T-helper 2 cell (primary cell): ENCODE measurements at regions not wholly inside any gene's neighbourhood (a gene's known extent, or its start where the extent isn't known, plus 50 kb on each side); places are given as distances from the start of the nearest gene placed in this dataset.
"Not testable (repeated sequence)": the region's sequence is repeated elsewhere in the genome, so short reads cannot be mapped to it uniquely, and the experiment has no call there.

Experiments used
- DNase-seq, 5 experiments: peaks; one replicate each; pipeline versions ENCODE4 v3.0.0 to v3.0.0-alpha.2; 2012 to 2022

DNA sequence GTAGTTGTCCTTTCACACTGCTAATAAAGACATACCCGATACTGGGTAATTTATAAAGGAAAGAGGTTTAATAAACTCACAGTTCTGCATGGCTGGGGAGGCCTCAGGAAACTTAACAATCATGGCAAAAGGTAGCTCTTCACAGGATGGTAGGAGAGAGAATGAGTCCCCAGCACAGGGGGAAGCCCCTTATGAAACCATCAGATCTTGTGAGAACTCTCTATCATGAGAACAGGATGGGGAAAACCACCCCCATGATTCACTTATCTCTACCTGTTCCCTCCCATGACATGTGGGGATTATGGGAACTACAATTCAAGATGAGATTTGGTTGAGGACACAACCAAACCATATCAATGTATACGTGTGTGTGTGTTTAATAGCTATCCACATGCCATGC lies 983.1 kb downstream of the C4orf33 start:
- DNase-seq: not testable (repeated sequence)

DNA sequence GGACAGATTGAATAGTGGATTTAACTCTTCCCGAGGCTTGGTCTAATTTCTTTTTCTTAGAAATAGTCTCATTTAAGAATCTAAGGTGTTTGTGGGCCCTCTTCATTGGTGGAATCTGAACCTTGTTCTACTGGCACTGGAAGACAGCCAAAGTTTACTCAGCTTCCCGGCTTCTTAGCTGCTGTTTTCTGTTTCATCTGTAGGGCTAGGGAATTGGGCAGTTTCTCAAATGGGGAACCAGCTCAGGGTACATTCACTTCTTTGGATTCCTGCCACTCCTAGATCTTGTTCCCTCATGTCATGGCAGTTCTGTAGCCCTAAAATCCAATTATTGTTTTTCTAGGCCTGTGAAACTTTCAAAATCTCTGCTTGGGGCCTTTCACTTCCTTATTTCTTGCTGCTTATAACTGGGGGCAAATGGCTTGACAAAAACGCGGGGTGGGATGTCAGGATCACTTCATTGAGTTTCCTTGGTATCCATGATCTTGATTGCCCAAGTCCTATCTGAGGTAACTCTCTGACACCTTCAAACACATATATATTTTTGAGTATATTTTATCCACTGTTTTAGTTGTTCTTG lies 985.0 kb downstream of the C4orf33 start:
- DNase-seq: no peak

DNA sequence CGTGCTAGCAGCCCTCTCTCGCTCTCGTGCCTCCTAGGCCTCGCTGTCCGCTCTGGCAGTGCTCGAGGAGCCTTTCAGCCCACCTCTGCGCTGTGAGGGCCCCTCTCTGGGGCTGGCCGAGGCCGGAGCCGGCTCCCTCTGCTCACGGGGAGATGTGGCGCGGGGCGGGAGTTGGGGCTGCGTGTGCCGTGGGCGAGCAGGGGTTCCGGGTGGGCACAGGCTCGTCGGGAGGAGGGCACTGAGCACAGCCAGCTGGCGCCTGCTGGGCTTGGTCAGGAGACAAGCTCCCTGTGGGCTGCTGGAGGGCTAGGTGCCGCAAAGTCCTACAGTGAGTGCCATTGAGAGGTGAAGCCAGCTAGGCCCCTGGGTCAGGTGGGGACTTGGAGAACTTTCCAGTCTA lies 994.5 kb downstream of the C4orf33 start:
- no peak for DNase-seq

DNA sequence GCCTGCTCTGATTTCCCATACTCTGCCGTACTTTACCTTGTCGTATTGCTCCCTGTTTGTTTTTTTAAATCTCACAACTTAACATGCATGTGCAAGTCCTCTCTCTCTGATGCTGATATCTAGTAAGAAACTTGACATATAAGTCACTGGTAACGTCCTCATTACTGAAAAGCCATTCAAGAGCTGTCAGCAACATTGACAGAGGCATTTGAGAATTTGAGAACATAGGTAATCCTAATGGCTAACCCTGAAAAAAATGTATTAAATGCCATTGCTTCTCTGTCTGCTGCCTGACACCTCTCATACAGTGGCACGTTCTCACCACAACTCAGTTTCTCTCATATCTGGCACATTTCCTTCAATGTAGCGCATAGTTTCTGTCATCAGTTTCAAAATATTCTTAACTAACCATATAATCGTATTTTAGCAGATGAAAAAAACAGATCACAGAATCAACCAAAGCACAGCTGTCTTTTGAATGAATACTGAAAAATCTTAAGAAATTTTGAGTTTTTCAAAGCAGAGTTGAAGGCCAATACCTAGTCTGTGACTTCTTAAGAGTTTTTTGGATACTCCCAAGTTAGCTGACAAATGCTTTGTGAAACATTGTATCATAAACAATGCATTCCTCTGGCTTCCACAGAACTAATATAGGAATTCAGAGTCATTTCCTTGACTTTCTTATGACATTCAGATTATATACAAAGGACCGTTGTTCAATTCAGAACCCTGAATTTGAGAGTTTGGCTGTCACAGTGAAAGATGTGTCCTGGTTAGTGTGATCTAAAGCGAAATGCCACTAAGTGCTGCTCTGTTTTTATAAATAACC lies 996.4 kb downstream of the C4orf33 start:
- no peak for DNase-seq

DNA sequence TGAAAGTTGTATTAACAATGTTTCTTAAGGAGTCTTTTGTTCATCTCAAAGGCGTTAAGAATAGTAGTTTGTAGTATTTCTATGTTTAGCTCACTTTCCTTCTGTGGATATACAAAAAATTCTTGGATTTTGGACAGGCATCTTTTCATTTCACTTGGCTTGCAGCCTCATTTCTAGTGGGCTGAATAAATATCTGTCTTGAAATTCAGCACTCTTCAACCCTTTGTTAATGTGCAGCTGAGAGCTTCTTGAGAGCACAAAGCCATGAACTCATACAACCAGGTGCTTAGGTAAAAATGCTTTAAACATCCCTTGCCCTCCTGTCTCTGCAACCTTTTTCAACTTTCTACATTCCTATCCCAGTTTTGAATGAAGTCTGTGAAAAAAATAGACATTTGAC lies 1003.2 kb downstream of the C4orf33 start:
- no peak for DNase-seq

DNA sequence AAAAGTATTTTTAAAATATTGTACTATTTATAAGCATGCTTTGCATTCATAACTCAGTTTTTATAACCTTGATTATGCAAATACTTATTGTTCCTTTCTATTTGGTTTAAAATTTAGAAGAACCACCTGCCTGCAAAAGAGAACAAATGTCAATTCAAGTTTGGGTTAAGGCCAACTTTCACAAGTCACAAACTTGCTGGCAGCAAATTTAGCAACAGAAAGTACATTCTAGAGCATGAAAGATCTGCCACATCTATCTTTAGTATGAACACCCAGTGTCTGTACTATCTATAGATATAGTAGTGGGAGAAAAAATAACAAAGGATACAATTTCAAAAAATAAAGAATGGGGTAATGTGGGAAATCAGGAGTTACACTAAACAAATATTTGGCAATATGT lies 1014.2 kb downstream of the C4orf33 start:
- DNase-seq: no peak

DNA sequence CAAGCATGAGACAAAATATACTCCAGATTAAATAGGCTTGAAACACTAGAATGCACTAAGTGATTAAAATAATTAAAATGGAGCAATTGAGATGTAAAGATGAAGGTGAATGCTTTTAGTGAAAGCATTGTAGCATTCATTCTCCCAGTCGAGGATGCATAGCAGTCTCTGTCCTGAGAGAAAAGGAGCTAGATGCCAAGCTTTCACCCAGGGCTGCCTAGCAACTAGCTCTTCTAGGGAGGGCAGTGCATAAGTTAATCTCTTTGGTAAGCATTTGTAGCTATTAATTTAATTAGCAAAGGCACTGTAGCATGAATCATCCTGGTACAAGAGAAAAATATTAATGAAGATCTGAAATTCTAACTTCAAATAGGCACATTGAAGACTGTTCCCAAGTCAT lies 1014.8 kb downstream of the C4orf33 start:
- DNase-seq: no peak

DNA sequence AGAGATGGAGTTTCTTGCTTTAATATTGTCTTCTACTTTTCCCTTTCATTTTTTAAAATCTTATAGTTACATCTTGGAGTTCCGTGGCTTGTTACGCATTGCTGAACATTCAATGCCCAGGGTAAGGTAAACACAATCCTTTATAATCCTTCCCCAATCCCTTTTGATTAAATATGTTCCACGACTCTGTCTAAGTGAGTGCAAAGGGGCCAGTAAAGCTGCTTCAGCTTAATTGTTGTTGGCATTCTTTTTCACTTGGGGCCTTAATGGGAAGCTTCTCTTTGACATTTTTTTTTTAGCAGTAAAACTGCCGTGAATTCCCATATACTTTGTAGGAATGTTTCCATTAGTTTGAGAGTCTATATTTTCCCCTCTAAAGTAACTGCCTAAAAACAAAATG lies 1028.1 kb downstream of the C4orf33 start:
- DNase-seq: no peak

DNA sequence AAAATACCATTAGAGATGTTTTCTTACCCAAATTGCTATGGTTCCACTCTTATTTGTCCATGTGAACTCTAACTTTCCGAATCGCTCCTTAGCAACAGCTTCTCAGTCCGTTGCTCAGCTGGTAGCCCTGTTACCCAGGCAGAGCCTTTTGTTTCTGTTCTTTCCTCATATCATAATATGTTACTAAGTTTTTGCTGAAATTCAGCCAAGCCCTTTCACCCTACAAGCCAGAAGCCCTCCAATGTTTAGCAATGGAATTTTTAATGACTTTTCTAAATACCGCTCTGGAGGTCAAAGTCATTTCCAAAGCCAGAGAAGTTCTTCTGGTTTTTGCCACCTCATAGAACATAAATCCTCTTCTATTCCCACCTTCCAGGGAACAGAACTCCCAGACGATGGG lies 1029.5 kb downstream of the C4orf33 start:
- DNase-seq: no peak

DNA sequence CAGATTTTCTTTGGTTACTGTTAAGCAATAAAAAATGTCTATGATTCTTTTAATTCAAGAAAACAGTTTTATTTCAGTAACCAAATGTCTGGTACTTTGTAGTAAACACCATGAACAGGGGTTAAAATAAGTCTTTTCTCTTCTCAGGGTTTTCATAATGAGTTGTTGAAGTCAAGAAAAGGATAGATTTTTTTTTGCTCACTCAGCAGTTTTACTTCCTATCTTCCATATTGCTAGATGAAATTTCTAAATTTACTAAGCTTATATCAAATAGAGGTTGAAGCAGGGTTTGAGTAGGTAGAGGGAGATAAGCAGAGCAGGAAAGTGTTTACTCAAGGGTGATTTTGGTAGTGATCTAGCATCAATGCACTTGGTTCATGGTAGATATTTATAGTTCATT lies 1031.3 kb downstream of the C4orf33 start:
- DNase-seq: no peak

DNA sequence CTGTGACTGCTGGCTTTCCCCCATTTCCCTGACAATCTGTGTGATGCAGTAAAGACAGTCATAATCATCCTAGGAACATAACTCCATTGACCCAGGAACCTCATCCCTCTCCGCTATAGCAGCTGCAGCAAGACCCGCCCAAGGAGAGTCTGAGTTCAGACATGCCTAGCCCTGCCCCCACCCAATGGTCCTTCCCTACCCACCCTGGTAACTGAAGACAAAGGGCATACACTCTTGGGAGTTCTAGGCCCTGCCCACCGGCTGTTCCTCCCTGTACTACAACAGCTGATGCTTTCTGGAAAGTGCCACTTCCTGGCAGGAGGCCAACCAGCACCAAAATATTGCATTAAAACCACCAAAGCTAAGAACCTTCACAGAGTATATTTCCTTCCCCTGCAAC lies 1035.6 kb downstream of the C4orf33 start:
- no peak for DNase-seq

DNA sequence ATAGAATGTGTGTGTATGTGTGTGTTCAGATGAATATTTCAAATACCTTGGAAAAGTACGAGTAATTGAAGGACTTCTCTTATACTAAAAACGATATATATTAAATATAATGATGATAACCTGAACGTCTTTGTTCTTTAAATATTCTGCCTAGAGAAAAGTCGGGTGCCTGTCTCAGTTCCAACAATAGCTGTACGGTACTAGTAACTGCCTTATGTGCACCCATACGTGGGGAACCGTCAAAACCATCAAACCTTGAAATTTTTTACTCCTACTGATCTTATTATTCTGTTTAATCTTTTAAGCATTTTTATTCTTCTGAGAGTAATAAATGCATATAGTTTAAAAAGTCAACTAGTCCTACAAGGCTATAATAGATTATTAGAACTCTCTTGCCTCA lies 1045.7 kb downstream of the C4orf33 start:
- no peak for DNase-seq

DNA sequence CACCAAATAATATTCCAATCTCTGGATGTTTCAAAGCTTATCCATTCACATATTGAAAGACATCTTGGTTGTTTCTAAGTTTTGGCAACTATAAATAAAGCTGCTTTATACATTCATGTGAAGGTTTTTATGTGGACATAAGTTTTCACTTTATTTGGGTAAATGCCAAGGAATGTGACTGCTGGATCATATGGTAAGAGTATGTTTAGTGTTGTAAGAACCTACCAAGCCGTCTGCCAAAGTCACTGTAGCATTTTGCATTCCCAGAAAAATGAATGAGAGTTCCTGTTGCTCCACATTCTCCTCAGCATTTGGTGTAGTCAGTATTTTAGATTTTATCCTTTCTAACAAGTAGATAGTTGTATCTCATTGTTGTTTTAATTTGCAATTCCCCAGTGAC lies 1047.7 kb downstream of the C4orf33 start:
- no peak for DNase-seq

DNA sequence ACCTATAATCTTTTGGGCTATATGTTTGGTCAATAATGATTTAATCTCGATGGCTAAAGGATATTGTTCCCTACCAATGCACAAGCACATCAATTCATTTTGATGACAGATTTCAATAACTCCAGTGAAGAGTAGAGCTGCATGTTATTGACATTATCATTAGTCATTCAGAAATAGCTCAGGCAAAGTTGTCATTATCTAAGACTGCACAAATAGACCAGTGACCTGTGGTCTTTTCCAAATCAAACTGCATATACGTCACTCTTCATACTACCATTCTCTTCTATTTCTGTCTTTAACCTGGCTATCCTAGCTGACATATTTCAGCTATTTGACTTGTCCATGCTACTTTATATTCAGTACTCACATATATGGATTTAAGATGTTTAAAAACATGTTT lies 1050.8 kb downstream of the C4orf33 start:
- no peak for DNase-seq

DNA sequence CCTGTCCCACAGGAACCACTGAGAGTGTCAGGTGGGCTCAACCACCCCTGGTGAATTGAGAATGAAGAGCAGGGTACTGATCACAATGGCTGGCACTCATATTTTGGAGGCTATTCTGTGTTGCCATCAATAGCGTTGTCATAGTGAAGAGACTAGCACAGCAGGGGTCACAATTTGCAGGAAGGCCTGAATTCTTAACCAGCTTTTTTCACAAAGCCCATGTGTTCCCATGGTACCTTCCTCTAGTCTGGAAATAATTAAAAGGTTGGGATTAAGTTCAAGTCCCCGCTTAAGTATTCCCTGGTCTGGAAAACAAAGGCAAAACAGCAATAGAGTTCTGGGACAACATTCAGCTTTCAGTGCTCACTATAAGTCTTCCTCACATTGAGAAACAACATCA lies 1051.7 kb downstream of the C4orf33 start:
- no peak for DNase-seq

DNA sequence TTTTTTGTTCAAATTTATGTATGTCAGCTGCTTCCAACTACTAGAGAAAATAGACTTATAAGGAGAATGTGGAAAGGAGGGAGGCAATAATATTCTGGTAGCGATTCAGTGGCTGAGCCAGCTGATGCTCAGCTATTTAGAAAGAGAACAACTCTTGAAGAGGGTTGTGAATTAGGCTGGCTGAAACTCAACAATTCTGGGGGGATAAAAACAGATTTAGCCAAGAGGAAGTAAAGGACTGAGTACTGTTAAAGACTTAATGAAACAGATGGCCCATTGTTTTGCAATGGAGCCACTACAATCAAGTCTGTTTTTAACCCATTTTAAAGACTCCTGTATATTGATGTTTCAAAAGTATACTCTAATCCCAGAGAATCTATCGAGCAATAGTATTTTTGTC lies 1058.9 kb downstream of the C4orf33 start:
- DNase-seq: no peak

DNA sequence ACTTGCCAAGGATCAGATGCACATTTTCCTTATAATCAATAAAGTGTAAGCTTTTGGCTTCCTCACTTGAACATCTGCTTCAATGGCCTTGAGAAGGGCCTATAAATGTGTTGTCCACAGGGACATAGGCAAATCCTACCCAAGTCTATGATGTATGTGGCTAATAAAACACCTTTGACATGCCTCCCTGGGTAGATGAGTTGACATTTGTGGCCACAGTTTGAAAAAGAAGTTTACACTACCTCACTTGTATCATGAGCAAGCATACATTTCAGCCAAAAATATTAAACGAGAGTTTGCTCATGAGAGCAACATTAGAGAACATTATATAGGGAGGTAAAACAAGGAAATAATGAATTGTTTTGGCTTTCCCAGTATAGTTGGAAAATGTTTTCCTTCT lies 1067.7 kb downstream of the C4orf33 start:
- no peak for DNase-seq

DNA sequence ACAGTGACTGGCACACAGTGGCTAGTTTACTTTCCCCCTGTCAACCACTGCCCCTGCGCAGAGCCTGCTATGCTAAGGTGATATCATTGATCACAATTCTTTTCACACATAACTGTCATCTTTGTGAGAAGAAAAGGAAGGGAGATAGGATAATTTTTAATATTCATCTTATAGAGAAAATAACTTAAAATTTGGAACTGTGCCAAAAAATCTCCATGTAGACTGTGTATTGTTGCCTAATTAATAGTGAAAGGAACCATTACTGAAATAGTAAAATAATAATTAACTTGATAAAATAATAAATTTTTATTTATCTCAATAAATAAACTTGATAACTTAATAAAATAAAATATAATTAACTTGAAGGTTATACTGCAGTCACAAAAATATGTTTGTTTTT lies 1069.4 kb downstream of the C4orf33 start:
- no peak for DNase-seq

DNA sequence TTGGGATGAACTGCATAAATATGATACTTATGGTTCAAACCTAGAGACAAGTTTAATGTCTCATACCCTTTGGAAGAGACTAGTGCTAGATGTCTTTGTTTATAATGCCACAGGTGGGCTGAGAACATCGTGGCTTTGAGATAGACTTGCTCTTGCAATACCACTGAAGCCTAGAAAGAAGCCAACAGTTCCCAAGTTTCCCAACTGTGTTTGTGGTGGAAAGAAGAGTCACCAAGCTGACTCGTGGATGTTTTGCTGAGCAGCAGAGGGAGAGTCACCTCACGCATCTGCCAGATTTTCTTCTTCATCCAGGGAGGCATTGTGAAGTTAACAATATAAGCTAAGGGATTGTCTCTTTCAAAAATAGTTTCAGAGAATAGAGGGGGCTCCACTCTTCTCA lies 1076.2 kb downstream of the C4orf33 start:
- DNase-seq: no peak

DNA sequence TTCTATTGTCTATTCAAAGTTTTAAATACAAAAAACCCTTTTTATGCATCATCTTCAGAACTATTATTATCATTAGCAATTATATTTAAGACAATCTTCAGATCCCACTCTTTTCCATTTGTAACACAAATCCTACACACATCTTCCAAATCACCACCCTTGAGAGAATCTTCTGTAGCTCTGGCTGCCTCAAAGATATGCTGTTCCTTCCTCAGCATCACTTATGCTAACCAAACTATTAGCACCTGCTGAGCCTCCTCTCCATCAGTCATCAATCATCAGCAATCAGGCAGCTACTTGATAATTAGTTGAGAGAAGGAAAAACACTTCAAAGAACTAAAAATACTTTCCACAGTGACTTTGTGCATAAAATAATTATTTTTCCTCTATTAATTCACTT lies 1082.2 kb downstream of the C4orf33 start:
- no peak for DNase-seq

DNA sequence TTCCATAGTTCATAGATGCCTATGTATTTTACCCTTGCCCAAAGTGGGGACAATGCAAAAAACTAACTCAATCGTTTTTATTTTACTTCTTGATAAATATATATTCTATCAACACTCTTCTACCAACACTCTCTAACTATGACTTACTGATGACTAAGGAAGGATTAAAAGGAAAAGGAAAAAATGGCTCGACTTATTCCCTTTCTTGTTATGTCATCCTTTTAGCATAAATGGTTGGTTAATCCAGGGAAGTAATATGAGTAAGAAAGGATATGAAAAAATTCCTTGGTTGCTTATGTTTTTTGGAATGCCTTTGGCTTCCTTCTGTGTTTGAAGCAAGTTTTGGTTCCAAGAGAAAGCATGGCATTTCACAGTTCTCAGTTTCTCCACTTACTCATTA lies 1087.1 kb downstream of the C4orf33 start:
- DNase-seq: no peak

DNA sequence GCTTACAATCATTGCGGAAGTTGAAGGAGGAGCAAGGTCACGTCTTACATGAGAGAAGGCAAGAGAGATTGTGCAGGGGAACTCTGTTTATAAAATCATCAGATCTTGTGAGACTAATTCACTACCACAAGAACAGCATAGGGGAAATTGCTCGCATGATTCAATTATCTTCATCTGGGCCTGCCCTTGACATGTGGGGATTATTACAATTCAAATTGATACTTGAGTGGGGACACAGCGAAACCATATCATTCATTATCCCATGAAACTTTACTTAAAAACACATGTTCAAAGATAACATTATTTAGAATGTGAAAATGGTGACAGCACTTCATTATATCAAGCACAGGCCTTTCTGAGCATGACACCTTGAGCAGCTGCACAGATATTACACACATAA lies 1087.8 kb downstream of the C4orf33 start:
- no peak for DNase-seq

DNA sequence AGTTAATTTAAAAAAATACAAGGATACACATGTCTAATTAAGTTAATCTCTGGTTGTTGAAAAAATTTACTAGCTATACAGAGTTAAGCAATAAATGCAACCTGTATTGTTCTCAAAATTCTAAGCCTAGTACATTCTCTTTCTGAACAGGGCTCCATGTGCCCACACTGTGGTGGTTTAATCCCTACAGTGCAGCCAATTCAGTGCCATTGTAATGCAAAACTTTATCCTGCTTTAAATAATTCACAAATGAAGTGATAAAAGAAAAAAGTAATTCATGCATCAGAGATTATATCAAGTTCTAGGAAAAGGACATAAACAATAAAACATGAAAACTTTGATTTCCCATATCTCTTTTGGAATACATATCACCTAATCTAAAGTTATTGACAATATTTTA lies 1089.2 kb downstream of the C4orf33 start:
- no peak for DNase-seq

DNA sequence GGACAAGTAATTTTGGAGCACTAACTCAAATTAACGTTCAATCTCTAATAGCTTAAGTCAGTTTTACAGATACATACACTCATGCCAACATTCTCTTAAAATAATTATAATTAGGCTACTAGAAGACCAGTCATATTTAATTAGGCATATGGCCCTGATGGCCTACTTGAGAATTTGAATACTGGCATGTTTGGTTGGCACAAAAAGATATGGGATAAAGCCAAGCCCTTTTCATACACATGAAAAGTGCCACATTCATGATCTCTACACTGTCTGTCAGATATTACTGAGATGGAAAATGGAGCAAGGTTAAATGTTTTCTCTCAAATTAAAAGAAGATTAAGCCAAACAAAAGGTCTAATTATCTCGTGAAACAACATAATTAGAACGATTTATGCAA lies 1091.0 kb downstream of the C4orf33 start:
- DNase-seq: no peak

DNA sequence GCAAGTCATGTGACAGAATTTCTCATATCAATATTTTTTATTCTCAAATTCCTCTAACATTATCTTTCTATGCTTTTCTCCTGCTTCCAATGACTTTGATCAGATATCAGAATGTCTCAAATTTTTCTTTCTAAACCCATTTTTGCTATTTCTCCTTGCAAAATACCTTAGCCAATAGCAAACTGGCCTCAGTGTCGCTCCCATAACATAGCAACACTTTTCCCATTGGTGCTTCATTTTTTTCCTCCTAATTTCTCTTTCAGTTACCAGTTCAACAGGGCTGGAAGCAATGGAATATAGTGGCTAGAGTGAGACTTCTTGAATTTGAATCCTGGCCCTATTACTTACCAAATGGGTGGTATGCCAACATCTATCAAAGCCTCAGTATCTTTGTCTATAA lies 1091.6 kb downstream of the C4orf33 start:
- no peak for DNase-seq
